CD8-positive, alpha-beta memory T cell (primary cell): ENCODE measurements at regions not wholly inside any gene's neighbourhood (a gene's known extent, or its start where the extent isn't known, plus 50 kb on each side); places are given as distances from the start of the nearest gene placed in this dataset.
A peak's percentile ranks its signal among the peaks of the same experiment; 100 is the strongest.

Experiments used
- CTCF ChIA-PET: fragments of 350-600 bp; sonication (Branson Sonifier 250); formaldehyde crosslinking; loops from one replicate; lab custom pipeline; 2021; ENCODE audit warnings: antibody characterized with exemption; lab: Charles Lee
- POLR2A ChIA-PET: fragments of 350-600 bp; sonication (Branson Sonifier 250); formaldehyde crosslinking; loops from one replicate; lab custom pipeline; 2021; ENCODE audit warnings: antibody characterized with exemption; lab: Charles Lee
- DNase-seq, 5 donors: peaks; one replicate each; pipeline versions ENCODE4 v3.0.0 to v3.0.0-alpha.2; 2020 to 2022; ENCODE audit warnings: mixed read lengths in 1 of 5
- H3K27ac ChIP-seq: one replicate; pipeline ENCODE4 v1.7.0; 2013; ENCODE audit warnings: low read depth, mild to moderate bottlenecking, low read length, moderate library complexity
- H3K27me3 ChIP-seq: 2 replicates; pipeline ENCODE4 v1.7.0; 2013; ENCODE audit warnings: low read length, mild to moderate bottlenecking; ENCODE audit not compliant: insufficient read depth, poor library complexity, severe bottlenecking
- H3K36me3 ChIP-seq: 2 replicates; pipeline ENCODE4 v1.7.0; 2013; ENCODE audit warnings: mild to moderate bottlenecking, low read length, moderate library complexity; ENCODE audit not compliant: insufficient read depth
- H3K4me1 ChIP-seq: 2 replicates; pipeline ENCODE4 v1.7.0; 2013; ENCODE audit warnings: mild to moderate bottlenecking, low read length, moderate library complexity; ENCODE audit not compliant: insufficient read depth
- H3K4me3 ChIP-seq: 2 replicates; pipeline ENCODE4 v1.7.0; 2013; ENCODE audit warnings: mild to moderate bottlenecking, low read length
- H3K9me3 ChIP-seq: 2 replicates; pipeline ENCODE4 v1.7.0; 2013; ENCODE audit warnings: mild to moderate bottlenecking, low read length
- H3K27ac Mint-ChIP-seq, 8 donors: one replicate each; pipeline ENCODE4 v1.8.0; 2020 to 2021; ENCODE audit warnings: mixed read lengths in 8 of 8, mild to moderate bottlenecking in 6 of 8, inconsistent platforms in 3 of 8, moderate library complexity in 3 of 8
- H3K27me3 Mint-ChIP-seq, 2 donors: one replicate each; pipeline ENCODE4 v1.8.0; 2020 to 2021; ENCODE audit warnings: mixed read lengths in 2 of 2, mild to moderate bottlenecking in 1 of 2, moderate library complexity in 1 of 2
- H3K36me3 Mint-ChIP-seq, 3 donors: one replicate each; pipeline ENCODE4 v1.8.0; 2020 to 2021; ENCODE audit warnings: mixed read lengths in 3 of 3, inconsistent platforms in 1 of 3, mild to moderate bottlenecking in 1 of 3
- H3K4me1 Mint-ChIP-seq, 3 donors: one replicate each; pipeline ENCODE4 v1.8.0; 2020 to 2021; ENCODE audit warnings: mixed read lengths in 3 of 3, inconsistent platforms in 1 of 3, mild to moderate bottlenecking in 1 of 3
- H3K4me3 Mint-ChIP-seq, 7 donors: one replicate each; pipeline ENCODE4 v1.8.0; 2020 to 2021; ENCODE audit warnings: mixed read lengths in 7 of 7, mild to moderate bottlenecking in 6 of 7, moderate library complexity in 4 of 7, inconsistent platforms in 2 of 7
- H3K9me3 Mint-ChIP-seq, 5 donors: one replicate each; pipeline ENCODE4 v1.8.0; 2020 to 2022; ENCODE audit warnings: mixed read lengths in 5 of 5, mild to moderate bottlenecking in 3 of 5, moderate library complexity in 2 of 5, inconsistent platforms in 1 of 5

GRCh38 chr13:61358599-61358998 is 57.0 kb downstream of the PCDH20 start:
- no peaks in the 10 kb centered on the region for H3K36me3 Mint-ChIP-seq
- DNase-seq = no peak
- Histone ChIP-seq H3K27me3 (no peaks in the 10 kb centered on the region), H3K4me1 (no peaks in the 10 kb centered on the region), H3K9me3 (no peaks in the 10 kb centered on the region), H3K4me3 (no peak overlapping the region), H3K27ac (no peak overlapping the region), H3K36me3 (no peaks in the 10 kb centered on the region)
- no peaks in the 10 kb centered on the region for H3K4me1 Mint-ChIP-seq
- CTCF ChIA-PET = no interaction called here
- no peaks in the 10 kb centered on the region for H3K27me3 Mint-ChIP-seq
- H3K27ac Mint-ChIP-seq = no peak overlapping the region
- H3K9me3 Mint-ChIP-seq = peaks cover 0 to 45% (median 5%) of the 10 kb centered on the region in 5 donors
- POLR2A ChIA-PET = no interaction called here
- H3K4me3 Mint-ChIP-seq = no peak overlapping the region

DNA sequence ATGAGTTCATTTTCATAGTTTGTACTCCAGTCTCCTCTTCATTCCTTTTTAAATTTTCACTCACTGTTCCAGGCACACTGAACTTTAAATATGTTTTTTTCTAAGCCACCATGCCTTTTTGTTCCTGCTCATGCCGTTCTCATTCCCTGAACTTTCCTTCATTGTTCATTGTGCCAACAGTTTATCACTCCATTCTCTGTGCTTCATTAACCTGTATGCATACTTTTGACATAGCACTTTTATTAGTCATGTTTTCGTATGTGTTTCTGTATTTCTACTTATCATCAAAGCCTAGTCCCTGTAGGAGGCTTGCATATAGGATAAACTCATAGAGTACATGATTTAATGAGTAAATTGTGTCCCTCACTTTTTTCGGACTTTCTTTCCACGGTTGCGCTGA is 65.3 kb downstream of the PCDH20 start:
- no peaks in the 10 kb centered on the region for H3K27me3 Mint-ChIP-seq
- no peaks in the 10 kb centered on the region for H3K4me1 Mint-ChIP-seq
- DNase-seq = no peak
- H3K36me3 Mint-ChIP-seq = no peaks in the 10 kb centered on the region
- Histone ChIP-seq H3K27ac (no peak overlapping the region), H3K4me1 (no peaks in the 10 kb centered on the region), H3K9me3 (peaks cover 5% of the 10 kb centered on the region), H3K36me3 (no peaks in the 10 kb centered on the region), H3K27me3 (no peaks in the 10 kb centered on the region), H3K4me3 (no peak overlapping the region)
- POLR2A ChIA-PET = no interaction called here
- H3K9me3 Mint-ChIP-seq = peaks cover 0 to 34% (median 6%) of the 10 kb centered on the region in 5 donors
- no peak overlapping the region for H3K4me3 Mint-ChIP-seq
- CTCF ChIA-PET = no interaction called here
- no peak overlapping the region for H3K27ac Mint-ChIP-seq

DNA sequence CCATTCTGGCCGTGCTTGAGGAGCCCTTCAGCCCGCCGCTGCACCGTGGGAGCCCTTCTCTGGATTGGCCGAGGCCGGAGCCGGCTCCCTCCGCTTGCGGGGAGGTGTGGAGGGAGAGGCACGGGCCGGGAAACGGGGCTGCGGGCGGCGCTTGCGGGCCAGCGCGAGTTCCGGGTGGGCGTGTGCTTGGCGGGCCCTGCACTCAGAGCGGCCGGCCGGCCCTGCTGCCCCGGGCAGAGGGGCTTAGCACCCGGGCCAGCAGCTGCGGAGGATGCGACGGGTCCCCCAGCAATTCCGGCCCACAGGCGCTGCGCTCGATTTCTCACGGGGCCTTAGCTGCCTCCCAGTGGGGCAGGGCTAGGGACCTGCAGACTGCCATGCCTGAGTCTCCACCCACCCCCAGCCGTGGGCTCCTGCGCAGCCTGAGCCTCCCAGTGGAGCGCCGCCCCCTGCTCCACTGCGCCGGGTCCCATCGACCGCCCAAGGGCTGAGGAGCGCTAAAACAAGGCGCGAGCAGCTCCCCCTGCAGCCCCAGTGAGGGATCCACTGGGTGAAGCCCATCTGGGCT is 76.5 kb downstream of the PCDH20 start:
- H3K4me3 Mint-ChIP-seq = peak overlapping the region in 1 of 7 donors; percentile 18
- no peaks in the 10 kb centered on the region for H3K4me1 ChIP-seq
- no peaks in the 10 kb centered on the region for H3K4me1 Mint-ChIP-seq
- H3K4me3 ChIP-seq = no peak overlapping the region
- H3K27me3 ChIP-seq = no peaks in the 10 kb centered on the region
- H3K9me3 Mint-ChIP-seq = peaks cover 0 to 10% (median 5%) of the 10 kb centered on the region in 5 donors
- H3K36me3 ChIP-seq = no peaks in the 10 kb centered on the region
- H3K36me3 Mint-ChIP-seq = no peaks in the 10 kb centered on the region
- ChIA-PET CTCF (no interaction called here), POLR2A (no interaction called here)
- peaks cover 0 to 2% of the 10 kb centered on the region in 2 donors for H3K27me3 Mint-ChIP-seq
- no peak overlapping the region for H3K27ac Mint-ChIP-seq
- H3K27ac ChIP-seq = no peak overlapping the region
- H3K9me3 ChIP-seq = no peaks in the 10 kb centered on the region
- peak in 1 of 5 donors; percentile 42 for DNase-seq

GRCh38 chr13:61316647-61317046 is 99.0 kb downstream of the PCDH20 start:
- Histone ChIP-seq H3K36me3 (no peaks in the 10 kb centered on the region), H3K4me3 (no peak overlapping the region), H3K27ac (no peak overlapping the region), H3K9me3 (no peaks in the 10 kb centered on the region), H3K4me1 (no peaks in the 10 kb centered on the region), H3K27me3 (no peaks in the 10 kb centered on the region)
- DNase-seq = no peak
- H3K27ac Mint-ChIP-seq = no peak overlapping the region
- no peaks in the 10 kb centered on the region for H3K36me3 Mint-ChIP-seq
- CTCF ChIA-PET = no interaction called here
- H3K4me3 Mint-ChIP-seq = no peak overlapping the region
- no peaks in the 10 kb centered on the region for H3K4me1 Mint-ChIP-seq
- H3K27me3 Mint-ChIP-seq = no peaks in the 10 kb centered on the region
- H3K9me3 Mint-ChIP-seq = peaks cover 2 to 31% (median 10%) of the 10 kb centered on the region in 5 donors
- POLR2A ChIA-PET = no interaction called here

GRCh38 chr13:61294467-61295191 is 121.0 kb downstream of the PCDH20 start:
- Mint-ChIP-seq H3K9me3 (peaks cover 4 to 27% (median 11%) of the 10 kb centered on the region in 5 donors), H3K4me1 (no peaks in the 10 kb centered on the region), H3K27me3 (no peaks in the 10 kb centered on the region), H3K36me3 (no peaks in the 10 kb centered on the region), H3K4me3 (no peak overlapping the region), H3K27ac (no peak overlapping the region)
- no peak for DNase-seq
- Histone ChIP-seq H3K4me3 (no peak overlapping the region), H3K36me3 (no peaks in the 10 kb centered on the region), H3K9me3 (no peaks in the 10 kb centered on the region), H3K27ac (no peak overlapping the region), H3K27me3 (no peaks in the 10 kb centered on the region), H3K4me1 (no peaks in the 10 kb centered on the region)
- ChIA-PET POLR2A (no interaction called here), CTCF (no interaction called here)

- Histone ChIP-seq H3K36me3 (no peaks in the 10 kb centered on the region), H3K27me3 (no peaks in the 10 kb centered on the region), H3K4me1 (no peaks in the 10 kb centered on the region), H3K9me3 (no peaks in the 10 kb centered on the region), H3K4me3 (no peak overlapping the region), H3K27ac (no peak overlapping the region)
- H3K4me1 Mint-ChIP-seq = no peaks in the 10 kb centered on the region
- no peaks in the 10 kb centered on the region for H3K36me3 Mint-ChIP-seq
- no peak overlapping the region for H3K4me3 Mint-ChIP-seq
- DNase-seq = no peak
- H3K9me3 Mint-ChIP-seq = peaks cover 0 to 12% (median 6%) of the 10 kb centered on the region in 5 donors
- POLR2A ChIA-PET = no interaction called here
- CTCF ChIA-PET = no interaction called here
- no peaks in the 10 kb centered on the region for H3K27me3 Mint-ChIP-seq
- H3K27ac Mint-ChIP-seq = no peak overlapping the region
Observed at GRCh38 chr13:61286148-61286745, 129.4 kb downstream of the PCDH20 start.

- Mint-ChIP-seq H3K4me3 (no peak overlapping the region), H3K9me3 (peaks cover 2 to 18% (median 15%) of the 10 kb centered on the region in 5 donors), H3K4me1 (no peaks in the 10 kb centered on the region), H3K27me3 (no peaks in the 10 kb centered on the region), H3K27ac (no peak overlapping the region), H3K36me3 (no peaks in the 10 kb centered on the region)
- H3K27me3 ChIP-seq = no peaks in the 10 kb centered on the region
- no peaks in the 10 kb centered on the region for H3K4me1 ChIP-seq
- H3K27ac ChIP-seq = no peak overlapping the region
- no peak overlapping the region for H3K4me3 ChIP-seq
- no peaks in the 10 kb centered on the region for H3K36me3 ChIP-seq
- no peaks in the 10 kb centered on the region for H3K9me3 ChIP-seq
- no peak for DNase-seq
- CTCF ChIA-PET = no interaction called here
- POLR2A ChIA-PET = no interaction called here
Observed at GRCh38 chr13:61277586-61278276, 137.9 kb downstream of the PCDH20 start.

- H3K27ac ChIP-seq = no peak overlapping the region
- H3K9me3 ChIP-seq = no peaks in the 10 kb centered on the region
- H3K36me3 ChIP-seq = no peaks in the 10 kb centered on the region
- H3K4me3 ChIP-seq = no peak overlapping the region
- no peaks in the 10 kb centered on the region for H3K4me1 Mint-ChIP-seq
- H3K27ac Mint-ChIP-seq = no peak overlapping the region
- H3K4me1 ChIP-seq = no peaks in the 10 kb centered on the region
- no peaks in the 10 kb centered on the region for H3K36me3 Mint-ChIP-seq
- no peaks in the 10 kb centered on the region for H3K27me3 Mint-ChIP-seq
- DNase-seq = no peak
- ChIA-PET POLR2A (no interaction called here), CTCF (no interaction called here)
- no peak overlapping the region for H3K4me3 Mint-ChIP-seq
- peaks cover 2 to 18% (median 16%) of the 10 kb centered on the region in 5 donors for H3K9me3 Mint-ChIP-seq
- no peaks in the 10 kb centered on the region for H3K27me3 ChIP-seq
Observed at GRCh38 chr13:61277088-61277487, 138.6 kb downstream of the PCDH20 start.
